ENCODE measurements at regions not wholly inside any gene's neighbourhood (a gene's known extent, or its start where the extent isn't known, plus 50 kb on each side); places are given as distances from the start of the nearest gene placed in this dataset.

DNA sequence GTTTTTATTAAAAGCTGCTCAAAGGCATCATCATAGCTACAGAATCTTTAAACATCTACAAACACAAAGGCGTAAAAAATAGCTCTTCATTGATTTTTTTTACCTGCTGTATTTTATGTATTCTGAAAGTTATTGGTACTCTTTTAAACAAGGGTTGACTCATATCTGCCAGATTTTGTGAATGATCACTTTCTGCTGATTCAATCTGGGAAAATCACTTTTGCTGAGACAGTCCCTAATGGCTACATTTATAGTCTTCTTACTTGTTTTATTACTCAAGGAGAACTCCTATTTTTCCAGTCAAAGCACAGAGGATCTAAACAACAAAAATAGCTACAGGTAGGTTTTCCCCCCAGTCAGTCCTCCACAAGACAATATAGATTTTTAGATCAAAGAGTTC lies 739.0 kb downstream of the CBLN4 start:
- TF ChIP-seq, protein P1, sequence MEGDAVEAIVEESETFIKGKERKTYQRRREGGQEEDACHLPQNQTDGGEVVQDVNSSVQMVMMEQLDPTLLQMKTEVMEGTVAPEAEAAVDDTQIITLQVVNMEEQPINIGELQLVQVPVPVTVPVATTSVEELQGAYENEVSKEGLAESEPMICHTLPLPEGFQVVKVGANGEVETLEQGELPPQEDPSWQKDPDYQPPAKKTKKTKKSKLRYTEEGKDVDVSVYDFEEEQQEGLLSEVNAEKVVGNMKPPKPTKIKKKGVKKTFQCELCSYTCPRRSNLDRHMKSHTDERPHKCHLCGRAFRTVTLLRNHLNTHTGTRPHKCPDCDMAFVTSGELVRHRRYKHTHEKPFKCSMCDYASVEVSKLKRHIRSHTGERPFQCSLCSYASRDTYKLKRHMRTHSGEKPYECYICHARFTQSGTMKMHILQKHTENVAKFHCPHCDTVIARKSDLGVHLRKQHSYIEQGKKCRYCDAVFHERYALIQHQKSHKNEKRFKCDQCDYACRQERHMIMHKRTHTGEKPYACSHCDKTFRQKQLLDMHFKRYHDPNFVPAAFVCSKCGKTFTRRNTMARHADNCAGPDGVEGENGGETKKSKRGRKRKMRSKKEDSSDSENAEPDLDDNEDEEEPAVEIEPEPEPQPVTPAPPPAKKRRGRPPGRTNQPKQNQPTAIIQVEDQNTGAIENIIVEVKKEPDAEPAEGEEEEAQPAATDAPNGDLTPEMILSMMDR (IDR thresholded peaks at IDR 0.05) = no peak
- TF ChIP-seq ZFX (IDR thresholded peaks at IDR 0.05; ENCODE audit: borderline replicate concordance) = no peak
